Mucosa of stomach (tissue), 1 donor: ENCODE measurements at regions not wholly inside any gene's neighbourhood (a gene's known extent, or its start where the extent isn't known, plus 50 kb on each side); places are given as distances from the start of the nearest gene placed in this dataset.

Source experiments
- H3K27me3 ChIP-seq: one replicate; pipeline ENCODE4 v1.7.0; 2013; ENCODE audit warnings: mild to moderate bottlenecking, low read length; ENCODE audit not compliant: control insufficient read depth, insufficient read depth
- H3K36me3 ChIP-seq: one replicate; pipeline ENCODE4 v1.7.0; 2013; ENCODE audit warnings: low read length; ENCODE audit not compliant: control insufficient read depth, insufficient read depth
- H3K4me1 ChIP-seq: one replicate; pipeline ENCODE4 v1.7.0; 2013; ENCODE audit warnings: mild to moderate bottlenecking, low read length; ENCODE audit not compliant: control insufficient read depth, insufficient read depth
- H3K4me3 ChIP-seq: one replicate; pipeline ENCODE4 v1.7.0; 2013; ENCODE audit warnings: low read length
- H3K9ac ChIP-seq: one replicate; pipeline ENCODE4 v1.7.0; 2013; ENCODE audit warnings: mild to moderate bottlenecking, low read length, moderate library complexity
- H3K9me3 ChIP-seq: one replicate; pipeline ENCODE4 v1.7.0; 2013; ENCODE audit warnings: mild to moderate bottlenecking, low read length, moderate library complexity; ENCODE audit not compliant: control insufficient read depth
- donor health status: Pancreatic carcinoma.

DNA sequence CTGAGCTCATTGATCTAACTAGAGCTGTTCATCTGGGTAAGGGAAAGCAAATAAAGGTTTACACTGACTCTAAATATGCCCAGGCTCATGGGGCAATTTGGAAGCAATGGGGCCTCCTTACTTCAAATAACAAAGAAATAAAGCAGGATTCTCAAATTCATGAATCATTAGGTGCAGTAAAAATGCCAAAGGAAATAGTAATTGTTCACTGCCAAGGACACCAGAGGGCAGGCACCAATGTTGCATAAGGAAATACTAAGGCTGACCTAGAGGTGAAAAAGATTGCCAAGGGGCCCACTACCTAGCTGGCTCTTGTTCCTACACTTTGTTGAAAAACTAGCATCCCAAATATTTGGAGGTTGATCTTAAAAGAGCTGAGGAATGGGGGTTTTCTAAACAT lies 1686.7 kb upstream of the MIR17HG start:
- no peaks in the 10 kb centered on the region for H3K27me3 ChIP-seq
- H3K9ac ChIP-seq = no peak overlapping the region
- no peaks in the 10 kb centered on the region for H3K9me3 ChIP-seq
- no peak overlapping the region for H3K4me3 ChIP-seq
- no peaks in the 10 kb centered on the region for H3K4me1 ChIP-seq
- H3K36me3 ChIP-seq = no peaks in the 10 kb centered on the region

DNA sequence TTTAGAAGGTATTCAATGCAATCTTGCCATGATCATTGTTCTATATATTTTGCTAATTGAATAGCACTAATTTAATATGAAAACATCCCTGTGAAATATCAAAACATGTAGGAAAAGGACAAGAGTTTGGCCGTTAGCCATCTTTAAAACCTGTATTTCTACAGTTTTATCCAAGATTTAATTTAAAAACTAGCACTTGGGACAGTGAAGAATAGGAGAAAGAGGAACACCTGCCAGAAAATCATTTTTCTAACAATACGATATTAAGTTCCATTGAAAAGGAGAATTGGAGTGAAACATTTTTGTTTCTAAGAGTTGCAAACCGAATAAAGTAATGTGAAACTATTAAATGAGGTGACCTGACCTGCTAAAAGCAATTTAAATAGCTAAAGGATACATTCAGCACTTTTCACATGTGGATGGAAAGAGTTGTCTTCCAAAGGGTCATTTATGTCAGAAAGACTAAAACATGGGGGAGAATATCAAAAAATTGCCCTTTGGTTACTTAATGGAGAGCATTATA lies 1673.6 kb upstream of the MIR17HG start:
- H3K9me3 ChIP-seq = no peaks in the 10 kb centered on the region
- H3K4me3 ChIP-seq = no peak overlapping the region
- H3K4me1 ChIP-seq = no peaks in the 10 kb centered on the region
- H3K27me3 ChIP-seq = no peaks in the 10 kb centered on the region
- H3K36me3 ChIP-seq = no peaks in the 10 kb centered on the region
- no peak overlapping the region for H3K9ac ChIP-seq

DNA sequence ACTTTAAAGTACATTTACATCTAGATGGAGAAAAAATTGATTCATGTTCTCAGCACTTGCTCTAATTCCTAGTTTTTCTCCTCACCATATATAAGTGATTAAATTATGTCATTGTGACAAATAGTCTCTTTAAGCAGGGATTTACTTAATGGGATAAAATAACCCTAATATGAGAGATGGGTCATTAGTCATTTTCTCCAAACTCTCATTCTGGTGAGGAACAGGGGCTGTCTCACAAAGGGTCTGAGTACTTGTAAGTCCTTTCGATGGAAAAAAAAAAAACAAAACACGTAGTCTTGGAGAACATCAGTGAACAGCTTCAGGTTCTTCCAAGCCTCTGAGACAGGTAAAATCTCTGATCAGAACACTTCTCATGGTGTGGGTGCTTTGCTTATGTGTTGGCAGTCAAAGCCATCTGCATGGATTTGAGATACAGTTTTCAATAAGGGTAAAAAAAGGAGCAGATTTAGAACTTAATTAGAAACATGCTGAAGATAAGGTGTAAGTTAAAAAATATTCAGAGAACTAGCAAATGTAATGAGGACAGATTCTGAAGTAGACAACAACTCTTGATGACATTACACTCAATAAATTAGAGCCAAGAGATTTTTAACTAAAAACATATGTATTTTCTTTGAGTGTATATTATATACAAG lies 1668.9 kb upstream of the MIR17HG start:
- Histone ChIP-seq H3K4me1 (no peaks in the 10 kb centered on the region), H3K9me3 (no peaks in the 10 kb centered on the region), H3K4me3 (no peak overlapping the region), H3K36me3 (no peaks in the 10 kb centered on the region), H3K27me3 (no peaks in the 10 kb centered on the region), H3K9ac (no peak overlapping the region)

DNA sequence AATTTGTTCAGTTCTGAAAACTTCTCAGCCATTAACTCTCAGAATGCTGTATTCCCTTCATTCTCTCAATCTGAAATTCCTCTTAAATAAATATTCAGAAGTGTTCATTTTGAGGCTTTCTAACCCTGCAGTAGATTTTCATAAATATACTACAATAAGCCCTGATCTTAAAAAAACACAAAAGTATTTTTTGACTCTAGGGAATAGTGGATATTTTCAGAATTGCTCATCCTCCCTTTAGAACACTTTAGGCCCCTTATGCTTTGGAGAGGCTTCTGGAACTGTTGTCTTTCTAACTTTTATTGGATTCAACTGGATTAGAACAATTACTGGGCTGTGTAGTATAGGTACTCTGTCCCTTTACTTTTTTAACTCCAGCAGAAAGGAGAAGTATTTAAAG lies 1662.6 kb upstream of the MIR17HG start:
- Histone ChIP-seq H3K36me3 (no peaks in the 10 kb centered on the region), H3K9me3 (no peaks in the 10 kb centered on the region), H3K4me3 (no peak overlapping the region), H3K27me3 (no peaks in the 10 kb centered on the region), H3K4me1 (no peaks in the 10 kb centered on the region), H3K9ac (no peak overlapping the region)

DNA sequence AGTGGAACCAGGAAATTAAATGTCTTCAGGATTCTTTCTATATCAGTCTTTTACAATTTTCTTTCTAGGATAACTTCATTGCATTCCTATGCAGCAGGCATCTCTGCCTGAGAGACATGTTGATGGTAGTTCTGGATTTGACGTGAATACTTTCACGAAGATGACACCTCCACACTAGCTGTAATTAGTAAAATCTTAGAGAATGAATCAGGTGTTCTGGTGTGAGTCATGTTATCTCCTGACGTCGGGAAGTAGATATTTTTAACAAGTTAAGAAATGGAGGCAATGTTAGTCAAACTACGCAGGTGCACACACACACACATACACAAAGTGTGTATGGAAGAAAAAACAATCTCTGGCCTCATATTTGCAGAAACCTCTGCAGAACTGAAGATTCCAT lies 1661.3 kb upstream of the MIR17HG start:
- Histone ChIP-seq H3K36me3 (no peaks in the 10 kb centered on the region), H3K4me1 (no peaks in the 10 kb centered on the region), H3K4me3 (no peak overlapping the region), H3K9me3 (no peaks in the 10 kb centered on the region), H3K27me3 (no peaks in the 10 kb centered on the region), H3K9ac (no peak overlapping the region)

DNA sequence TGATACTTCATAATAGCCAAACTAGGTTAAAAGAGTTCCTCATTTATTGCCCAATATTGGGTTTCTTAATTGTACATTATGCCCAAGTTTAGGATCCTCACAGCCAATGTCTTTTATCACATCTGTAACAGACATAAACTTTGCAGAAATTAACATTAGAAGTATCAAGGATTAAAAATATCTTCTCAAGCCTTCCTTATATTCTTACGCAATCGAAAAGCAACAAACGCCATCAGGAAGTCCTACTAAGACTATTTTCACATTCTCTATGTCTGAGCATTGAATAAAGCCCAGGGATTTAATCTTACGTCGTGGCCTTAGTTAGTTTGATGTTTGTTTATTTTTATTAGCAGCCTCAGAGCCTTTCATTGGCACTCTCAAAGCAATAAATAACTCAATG lies 1660.4 kb upstream of the MIR17HG start:
- H3K27me3 ChIP-seq = no peaks in the 10 kb centered on the region
- H3K36me3 ChIP-seq = no peaks in the 10 kb centered on the region
- H3K4me1 ChIP-seq = no peaks in the 10 kb centered on the region
- no peak overlapping the region for H3K9ac ChIP-seq
- no peak overlapping the region for H3K4me3 ChIP-seq
- H3K9me3 ChIP-seq = no peaks in the 10 kb centered on the region

DNA sequence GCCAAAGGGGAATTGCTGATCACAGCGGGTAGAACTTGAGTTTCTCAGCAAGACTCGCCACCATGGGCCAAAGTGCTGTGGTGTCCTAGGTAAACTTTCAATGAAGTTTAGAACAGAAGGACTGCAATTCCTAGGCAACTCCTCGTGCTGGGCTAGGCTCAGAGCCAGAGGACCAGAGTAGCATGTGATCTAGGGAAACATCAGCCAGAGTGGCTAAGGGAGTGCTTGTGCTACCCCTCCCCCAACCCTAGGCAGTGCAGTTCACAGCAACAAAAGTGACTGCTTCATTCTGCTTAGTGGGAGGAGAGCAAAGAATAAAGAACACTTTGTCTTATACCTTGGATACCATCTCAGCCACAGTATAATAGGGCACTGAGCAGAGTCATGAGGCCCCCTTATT lies 1658.6 kb upstream of the MIR17HG start:
- Histone ChIP-seq H3K9me3 (no peaks in the 10 kb centered on the region), H3K36me3 (no peaks in the 10 kb centered on the region), H3K9ac (no peak overlapping the region), H3K4me1 (no peaks in the 10 kb centered on the region), H3K27me3 (no peaks in the 10 kb centered on the region), H3K4me3 (no peak overlapping the region)

DNA sequence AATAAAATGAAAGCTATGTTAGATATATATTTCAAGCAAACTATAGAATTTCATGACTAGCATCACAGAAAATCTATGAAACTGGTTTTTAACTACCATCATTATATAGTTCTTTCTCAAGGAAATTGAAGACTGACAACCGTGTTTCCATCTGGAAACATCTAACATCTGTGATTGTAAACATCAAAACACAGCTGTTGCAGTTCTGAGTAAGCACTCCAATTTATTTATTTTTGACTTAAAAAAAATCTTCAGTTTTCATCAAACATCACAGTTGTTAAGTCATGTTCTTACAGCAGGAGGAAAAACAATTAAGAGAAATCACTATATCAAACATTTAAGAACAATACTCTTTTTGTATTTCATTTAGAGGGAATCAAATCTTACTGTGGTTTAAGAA lies 1653.0 kb upstream of the MIR17HG start:
- no peak overlapping the region for H3K4me3 ChIP-seq
- no peaks in the 10 kb centered on the region for H3K9me3 ChIP-seq
- no peaks in the 10 kb centered on the region for H3K36me3 ChIP-seq
- no peaks in the 10 kb centered on the region for H3K4me1 ChIP-seq
- H3K9ac ChIP-seq = no peak overlapping the region
- no peaks in the 10 kb centered on the region for H3K27me3 ChIP-seq

DNA sequence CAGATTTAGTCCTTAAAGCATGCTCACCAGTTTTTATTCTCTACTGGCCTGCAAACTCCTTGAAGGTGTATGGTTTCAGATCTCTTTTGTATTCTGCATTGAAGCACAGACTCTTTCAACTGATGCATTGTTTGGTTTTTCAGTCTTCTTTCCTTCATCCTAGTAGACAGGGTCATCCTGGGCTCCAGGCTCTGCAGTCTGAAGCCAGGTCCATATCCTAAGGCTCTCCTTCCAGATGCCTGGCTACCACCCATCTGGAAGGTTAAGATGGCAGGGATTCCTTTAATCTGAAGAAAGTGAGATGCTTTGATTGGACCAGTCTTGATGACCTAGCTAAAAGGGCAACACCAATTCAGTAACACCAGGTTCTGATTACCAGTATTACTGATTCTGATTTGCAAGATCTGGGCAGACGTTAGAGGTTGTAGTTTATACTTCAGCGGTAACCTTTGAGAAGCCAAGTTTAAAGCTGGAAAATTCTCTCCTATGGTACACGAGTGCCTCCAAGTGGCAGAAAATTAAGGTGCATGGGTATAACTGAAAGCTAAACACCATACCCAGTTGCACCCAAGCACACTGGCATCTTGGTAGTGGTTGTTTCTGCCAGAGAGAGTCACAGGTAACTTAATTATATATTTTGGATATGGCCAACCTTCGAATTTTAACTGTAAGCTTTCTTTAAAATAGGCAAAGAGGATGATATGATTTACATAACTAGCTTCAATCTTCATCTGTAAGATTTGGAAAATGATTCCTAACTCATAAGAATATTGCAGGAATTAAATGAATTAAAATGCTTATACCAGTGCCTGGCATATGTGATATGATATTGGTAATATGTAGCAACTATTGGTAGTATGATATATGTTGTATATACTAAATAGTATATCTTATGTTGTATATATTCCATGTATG lies 1651.9 kb upstream of the MIR17HG start:
- no peak overlapping the region for H3K4me3 ChIP-seq
- no peak overlapping the region for H3K9ac ChIP-seq
- no peaks in the 10 kb centered on the region for H3K27me3 ChIP-seq
- no peaks in the 10 kb centered on the region for H3K4me1 ChIP-seq
- H3K9me3 ChIP-seq = no peaks in the 10 kb centered on the region
- no peaks in the 10 kb centered on the region for H3K36me3 ChIP-seq

DNA sequence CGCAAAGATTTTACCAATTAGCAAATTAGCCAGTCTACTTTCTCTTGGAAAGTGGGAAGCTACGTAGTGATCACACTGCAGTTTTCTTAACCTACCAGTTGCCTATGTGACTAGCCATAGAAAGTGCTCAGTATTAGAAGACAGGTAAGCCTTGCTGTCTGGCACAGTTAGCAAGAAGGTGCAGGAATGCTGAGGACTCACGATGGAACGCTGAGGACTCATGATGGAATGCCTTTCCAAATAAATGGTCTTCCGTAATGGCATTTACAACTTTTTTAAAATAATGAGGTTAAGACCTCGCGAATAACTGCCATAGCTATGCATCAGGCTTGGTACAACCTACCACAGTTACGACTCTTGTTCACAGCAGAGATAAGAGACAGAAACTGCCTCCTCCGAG lies 1645.6 kb upstream of the MIR17HG start:
- Histone ChIP-seq H3K36me3 (no peaks in the 10 kb centered on the region), H3K4me3 (no peak overlapping the region), H3K9me3 (no peaks in the 10 kb centered on the region), H3K9ac (no peak overlapping the region), H3K4me1 (no peaks in the 10 kb centered on the region), H3K27me3 (no peaks in the 10 kb centered on the region)

DNA sequence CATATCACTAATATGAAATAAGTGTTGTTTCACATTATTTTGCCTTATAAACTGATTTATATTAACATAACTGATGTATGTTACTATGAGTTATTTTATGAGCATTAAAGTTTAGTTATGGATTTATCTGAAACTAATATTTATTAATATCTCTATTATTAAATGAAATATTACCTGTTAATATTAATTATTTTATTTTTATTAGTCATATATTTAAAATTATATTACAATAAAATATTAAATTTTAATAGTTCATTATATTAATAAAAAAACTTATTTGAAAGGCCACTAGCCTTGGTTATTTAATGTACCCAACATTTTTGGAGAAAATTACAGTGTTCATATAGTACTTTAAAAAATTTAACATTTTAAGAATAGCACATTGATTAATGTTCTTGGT lies 1643.4 kb upstream of the MIR17HG start:
- Histone ChIP-seq H3K27me3 (no peaks in the 10 kb centered on the region), H3K4me3 (no peak overlapping the region), H3K4me1 (no peaks in the 10 kb centered on the region), H3K9me3 (no peaks in the 10 kb centered on the region), H3K36me3 (no peaks in the 10 kb centered on the region), H3K9ac (no peak overlapping the region)

DNA sequence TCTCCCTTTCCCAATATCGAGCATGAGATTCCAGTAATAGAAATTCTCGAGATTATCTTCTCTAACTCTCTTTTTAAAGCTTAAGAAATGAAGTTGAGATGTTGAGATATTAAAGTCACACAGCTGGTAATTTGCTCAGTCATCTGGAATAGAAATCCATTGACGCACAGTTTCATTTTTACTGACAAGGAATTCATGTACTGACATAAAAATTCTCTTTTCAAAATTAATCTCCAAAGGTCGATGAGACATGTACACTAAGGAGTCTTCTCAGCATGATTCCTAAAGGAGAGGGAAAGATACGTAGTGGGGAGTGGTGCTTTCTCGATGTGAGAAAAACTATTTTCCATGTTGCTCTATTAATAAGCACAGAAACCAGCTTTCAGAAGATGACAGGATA lies 1639.5 kb upstream of the MIR17HG start:
- Histone ChIP-seq H3K4me1 (no peaks in the 10 kb centered on the region), H3K27me3 (no peaks in the 10 kb centered on the region), H3K36me3 (no peaks in the 10 kb centered on the region), H3K4me3 (no peak overlapping the region), H3K9ac (no peak overlapping the region), H3K9me3 (no peaks in the 10 kb centered on the region)
